ENCODE measurements at regions not wholly inside any gene's neighbourhood (a gene's known extent, or its start where the extent isn't known, plus 50 kb on each side); places are given as distances from the start of the nearest gene placed in this dataset.

- Histone ChIP-seq H3K4me3 (ENCODE audit: low read depth in 1 of 2, low read length in 2 of 2) (no peak overlapping the region), H3K27ac (ENCODE audit: low read length) (no peak overlapping the region), H3K4me1 (ENCODE audit: control insufficient read depth in 1 of 2, insufficient read depth in 2 of 2, low read length in 2 of 2) (no peaks in the 10 kb centered on the region), H3K9me3 (ENCODE audit: control insufficient read depth in 1 of 2, low read length in 2 of 2) (peaks cover 0 to 3% of the 10 kb centered on the region in 2 donors), H3K27me3 (ENCODE audit: low read depth, low read length) (no peaks in the 10 kb centered on the region), H3K36me3 (ENCODE audit: control insufficient read depth in 1 of 2, insufficient read depth in 2 of 2, low read length in 2 of 2) (no peaks in the 10 kb centered on the region)
Measured at GRCh38 chr18:27713738-27714095, 463.2 kb downstream of the CDH2 start.

- Histone ChIP-seq H3K36me3 (ENCODE audit: control insufficient read depth in 1 of 2, insufficient read depth in 2 of 2, low read length in 2 of 2) (no peaks in the 10 kb centered on the region), H3K4me1 (ENCODE audit: control insufficient read depth in 1 of 2, insufficient read depth in 2 of 2, low read length in 2 of 2) (no peaks in the 10 kb centered on the region), H3K27ac (ENCODE audit: low read length) (no peak overlapping the region), H3K4me3 (ENCODE audit: low read depth in 1 of 2, low read length in 2 of 2) (no peak overlapping the region), H3K9me3 (ENCODE audit: control insufficient read depth in 1 of 2, low read length in 2 of 2) (peaks cover 0 to 3% of the 10 kb centered on the region in 2 donors), H3K27me3 (ENCODE audit: low read depth, low read length) (no peaks in the 10 kb centered on the region)
Measured at GRCh38 chr18:27713037-27713737, 463.7 kb downstream of the CDH2 start.

- H3K27me3 ChIP-seq (ENCODE audit: low read depth, low read length), result no peaks in the 10 kb centered on the region
- H3K9me3 ChIP-seq (ENCODE audit: control insufficient read depth in 1 of 2, low read length in 2 of 2), result peaks cover 0 to 3% of the 10 kb centered on the region in 2 donors
- no peak overlapping the region for H3K27ac ChIP-seq (ENCODE audit: low read length)
- H3K36me3 ChIP-seq (ENCODE audit: control insufficient read depth in 1 of 2, insufficient read depth in 2 of 2, low read length in 2 of 2), result no peaks in the 10 kb centered on the region
- H3K4me3 ChIP-seq (ENCODE audit: low read depth in 1 of 2, low read length in 2 of 2), result no peak overlapping the region
- H3K4me1 ChIP-seq (ENCODE audit: control insufficient read depth in 1 of 2, insufficient read depth in 2 of 2, low read length in 2 of 2), result no peaks in the 10 kb centered on the region
Measured at GRCh38 chr18:27712066-27712465, 464.9 kb downstream of the CDH2 start.

GRCh38 chr18:27711382-27711781, 465.5 kb downstream of the CDH2 start:
- H3K4me3 ChIP-seq (ENCODE audit: low read depth in 1 of 2, low read length in 2 of 2), result no peak overlapping the region
- no peaks in the 10 kb centered on the region for H3K36me3 ChIP-seq (ENCODE audit: control insufficient read depth in 1 of 2, insufficient read depth in 2 of 2, low read length in 2 of 2)
- peaks cover 0 to 3% of the 10 kb centered on the region in 2 donors for H3K9me3 ChIP-seq (ENCODE audit: control insufficient read depth in 1 of 2, low read length in 2 of 2)
- no peak overlapping the region for H3K27ac ChIP-seq (ENCODE audit: low read length)
- H3K4me1 ChIP-seq (ENCODE audit: control insufficient read depth in 1 of 2, insufficient read depth in 2 of 2, low read length in 2 of 2), result no peaks in the 10 kb centered on the region
- H3K27me3 ChIP-seq (ENCODE audit: low read depth, low read length), result no peaks in the 10 kb centered on the region

- H3K4me1 ChIP-seq (ENCODE audit: control insufficient read depth in 1 of 2, insufficient read depth in 2 of 2, low read length in 2 of 2), result peaks cover 0 to 1% of the 10 kb centered on the region in 2 donors
- H3K4me3 ChIP-seq (ENCODE audit: low read depth in 1 of 2, low read length in 2 of 2), result no peak overlapping the region
- no peak overlapping the region for H3K27ac ChIP-seq (ENCODE audit: low read length)
- H3K9me3 ChIP-seq (ENCODE audit: control insufficient read depth in 1 of 2, low read length in 2 of 2), result peaks cover 0 to 3% of the 10 kb centered on the region in 2 donors
- no peaks in the 10 kb centered on the region for H3K27me3 ChIP-seq (ENCODE audit: low read depth, low read length)
- no peaks in the 10 kb centered on the region for H3K36me3 ChIP-seq (ENCODE audit: control insufficient read depth in 1 of 2, insufficient read depth in 2 of 2, low read length in 2 of 2)
Measured at GRCh38 chr18:27709344-27709743, 467.6 kb downstream of the CDH2 start.

GRCh38 chr18:27707201-27707600, 469.7 kb downstream of the CDH2 start:
- H3K36me3 ChIP-seq (ENCODE audit: control insufficient read depth in 1 of 2, insufficient read depth in 2 of 2, low read length in 2 of 2), result no peaks in the 10 kb centered on the region
- no peak overlapping the region for H3K4me3 ChIP-seq (ENCODE audit: low read depth in 1 of 2, low read length in 2 of 2)
- H3K27me3 ChIP-seq (ENCODE audit: low read depth, low read length), result no peaks in the 10 kb centered on the region
- no peak overlapping the region for H3K27ac ChIP-seq (ENCODE audit: low read length)
- H3K4me1 ChIP-seq (ENCODE audit: control insufficient read depth in 1 of 2, insufficient read depth in 2 of 2, low read length in 2 of 2), result peaks cover 0 to 6% of the 10 kb centered on the region in 2 donors
- peaks cover 0 to 3% of the 10 kb centered on the region in 2 donors for H3K9me3 ChIP-seq (ENCODE audit: control insufficient read depth in 1 of 2, low read length in 2 of 2)

GRCh38 chr18:27704736-27705361, 472.1 kb downstream of the CDH2 start:
- Histone ChIP-seq H3K9me3 (ENCODE audit: control insufficient read depth in 1 of 2, low read length in 2 of 2) (peaks cover 0 to 3% of the 10 kb centered on the region in 2 donors), H3K27me3 (ENCODE audit: low read depth, low read length) (no peaks in the 10 kb centered on the region), H3K27ac (ENCODE audit: low read length) (no peak overlapping the region), H3K4me1 (ENCODE audit: control insufficient read depth in 1 of 2, insufficient read depth in 2 of 2, low read length in 2 of 2) (peaks cover 0 to 6% of the 10 kb centered on the region in 2 donors), H3K4me3 (ENCODE audit: low read depth in 1 of 2, low read length in 2 of 2) (no peak overlapping the region), H3K36me3 (ENCODE audit: control insufficient read depth in 1 of 2, insufficient read depth in 2 of 2, low read length in 2 of 2) (no peaks in the 10 kb centered on the region)

- Histone ChIP-seq H3K4me3 (ENCODE audit: low read depth in 1 of 2, low read length in 2 of 2) (no peak overlapping the region), H3K27me3 (ENCODE audit: low read depth, low read length) (no peaks in the 10 kb centered on the region), H3K4me1 (ENCODE audit: control insufficient read depth in 1 of 2, insufficient read depth in 2 of 2, low read length in 2 of 2) (peaks cover 0 to 2% of the 10 kb centered on the region in 2 donors), H3K36me3 (ENCODE audit: control insufficient read depth in 1 of 2, insufficient read depth in 2 of 2, low read length in 2 of 2) (no peaks in the 10 kb centered on the region), H3K9me3 (ENCODE audit: control insufficient read depth in 1 of 2, low read length in 2 of 2) (no peaks in the 10 kb centered on the region), H3K27ac (ENCODE audit: low read length) (no peak overlapping the region)
Measured at GRCh38 chr18:27699137-27699536, 477.8 kb downstream of the CDH2 start.

- Histone ChIP-seq H3K4me1 (ENCODE audit: control insufficient read depth in 1 of 2, insufficient read depth in 2 of 2, low read length in 2 of 2) (no peaks in the 10 kb centered on the region), H3K27me3 (ENCODE audit: low read depth, low read length) (no peaks in the 10 kb centered on the region), H3K9me3 (ENCODE audit: control insufficient read depth in 1 of 2, low read length in 2 of 2) (no peaks in the 10 kb centered on the region), H3K4me3 (ENCODE audit: low read depth in 1 of 2, low read length in 2 of 2) (no peak overlapping the region), H3K27ac (ENCODE audit: low read length) (no peak overlapping the region), H3K36me3 (ENCODE audit: control insufficient read depth in 1 of 2, insufficient read depth in 2 of 2, low read length in 2 of 2) (no peaks in the 10 kb centered on the region)
Measured at GRCh38 chr18:27696148-27696547, 480.8 kb downstream of the CDH2 start.

GRCh38 chr18:27695503-27695902, 481.4 kb downstream of the CDH2 start:
- no peak overlapping the region for H3K4me3 ChIP-seq (ENCODE audit: low read depth in 1 of 2, low read length in 2 of 2)
- H3K36me3 ChIP-seq (ENCODE audit: control insufficient read depth in 1 of 2, insufficient read depth in 2 of 2, low read length in 2 of 2), result no peaks in the 10 kb centered on the region
- no peaks in the 10 kb centered on the region for H3K4me1 ChIP-seq (ENCODE audit: control insufficient read depth in 1 of 2, insufficient read depth in 2 of 2, low read length in 2 of 2)
- no peaks in the 10 kb centered on the region for H3K27me3 ChIP-seq (ENCODE audit: low read depth, low read length)
- H3K27ac ChIP-seq (ENCODE audit: low read length), result no peak overlapping the region
- H3K9me3 ChIP-seq (ENCODE audit: control insufficient read depth in 1 of 2, low read length in 2 of 2), result no peaks in the 10 kb centered on the region

- H3K27me3 ChIP-seq (ENCODE audit: low read depth, low read length), result no peaks in the 10 kb centered on the region
- H3K9me3 ChIP-seq (ENCODE audit: control insufficient read depth in 1 of 2, low read length in 2 of 2), result no peaks in the 10 kb centered on the region
- H3K4me3 ChIP-seq (ENCODE audit: low read depth in 1 of 2, low read length in 2 of 2), result no peak overlapping the region
- no peak overlapping the region for H3K27ac ChIP-seq (ENCODE audit: low read length)
- H3K36me3 ChIP-seq (ENCODE audit: control insufficient read depth in 1 of 2, insufficient read depth in 2 of 2, low read length in 2 of 2), result no peaks in the 10 kb centered on the region
- H3K4me1 ChIP-seq (ENCODE audit: control insufficient read depth in 1 of 2, insufficient read depth in 2 of 2, low read length in 2 of 2), result no peaks in the 10 kb centered on the region
Measured at GRCh38 chr18:27695052-27695451, 481.9 kb downstream of the CDH2 start.

- Histone ChIP-seq H3K27ac (ENCODE audit: low read length) (no peak overlapping the region), H3K4me3 (ENCODE audit: low read depth in 1 of 2, low read length in 2 of 2) (no peak overlapping the region)
Measured at GRCh38 chr18:27688581-27688980, 488.3 kb downstream of the CDH2 start.

More at GRCh38 chr18:27688581-27688980, 488.3 kb downstream of the CDH2 start:
- Histone ChIP-seq H3K4me1 (ENCODE audit: control insufficient read depth in 1 of 2, insufficient read depth in 2 of 2, low read length in 2 of 2) (no peaks in the 10 kb centered on the region), H3K9me3 (ENCODE audit: control insufficient read depth in 1 of 2, low read length in 2 of 2) (no peaks in the 10 kb centered on the region), H3K27me3 (ENCODE audit: low read depth, low read length) (no peaks in the 10 kb centered on the region), H3K36me3 (ENCODE audit: control insufficient read depth in 1 of 2, insufficient read depth in 2 of 2, low read length in 2 of 2) (no peaks in the 10 kb centered on the region)
